ENCODE measurements at regions not wholly inside any gene's neighbourhood (a gene's known extent, or its start where the extent isn't known, plus 50 kb on each side); places are given as distances from the start of the nearest gene placed in this dataset.

- no peak for DNase-seq (ENCODE audit: low spot score in 2 of 2)
- TF ChIP-seq CTCF (IDR thresholded peaks at IDR 0.05) (no peak), EP300 (IDR thresholded peaks at IDR 0.05) (no peak), POLR2A (IDR thresholded peaks at IDR 0.05) (no peak), POLR2AphosphoS5 (IDR thresholded peaks at IDR 0.05) (no peak)
- H3K27me3 ChIP-seq = no peaks in the 10 kb centered on the region
- 67% methylated on average over 7 of the region's 7 CpGs for WGBS
- no peak overlapping the region for H3K4me3 ChIP-seq
- H3K36me3 ChIP-seq = no peaks in the 10 kb centered on the region
- H3K27ac ChIP-seq = no peak overlapping the region
- H3K4me1 ChIP-seq = no peaks in the 10 kb centered on the region
- no peaks in the 10 kb centered on the region for H3K9me3 ChIP-seq
Observed at GRCh38 chr16:73315645-73316044, 267.7 kb upstream of the ZFHX3 start.

GRCh38 chr16:73313950-73314349 is 266.0 kb upstream of the ZFHX3 start:
- Histone ChIP-seq H3K9me3 (no peaks in the 10 kb centered on the region), H3K4me1 (no peaks in the 10 kb centered on the region), H3K27ac (no peak overlapping the region), H3K27me3 (no peaks in the 10 kb centered on the region), H3K36me3 (no peaks in the 10 kb centered on the region), H3K4me3 (no peak overlapping the region)
- DNase-seq (ENCODE audit: low spot score in 2 of 2) = no peak
- TF ChIP-seq POLR2AphosphoS5 (IDR thresholded peaks at IDR 0.05) (no peak), CTCF (IDR thresholded peaks at IDR 0.05) (no peak), POLR2A (IDR thresholded peaks at IDR 0.05) (no peak)
- 95% methylated on average over 2 of the region's 2 CpGs for WGBS

- Histone ChIP-seq H3K4me3 (no peak overlapping the region), H3K27ac (no peak overlapping the region), H3K27me3 (no peaks in the 10 kb centered on the region), H3K36me3 (no peaks in the 10 kb centered on the region), H3K4me1 (no peaks in the 10 kb centered on the region), H3K9me3 (no peaks in the 10 kb centered on the region)
- no peak for TF ChIP-seq CTCF (IDR thresholded peaks at IDR 0.05)
- no peak for TF ChIP-seq POLR2AphosphoS5 (IDR thresholded peaks at IDR 0.05)
- no peak for TF ChIP-seq EP300 (IDR thresholded peaks at IDR 0.05)
- no peak for TF ChIP-seq POLR2A (IDR thresholded peaks at IDR 0.05)
- WGBS = 85% methylated on average over 10 of the region's 10 CpGs
- no peak for DNase-seq (ENCODE audit: low spot score in 2 of 2)
Observed at GRCh38 chr16:73311857-73312723, 264.2 kb upstream of the ZFHX3 start.

- no peak overlapping the region for H3K27ac ChIP-seq
- DNase-seq (ENCODE audit: low spot score in 2 of 2) = no peak
- peaks cover 12% of the 10 kb centered on the region for H3K27me3 ChIP-seq
- H3K36me3 ChIP-seq = no peaks in the 10 kb centered on the region
- TF ChIP-seq POLR2AphosphoS5 (IDR thresholded peaks at IDR 0.05) (no peak), EP300 (IDR thresholded peaks at IDR 0.05) (no peak), POLR2A (IDR thresholded peaks at IDR 0.05) (no peak), CTCF (IDR thresholded peaks at IDR 0.05) (no peak)
- no peaks in the 10 kb centered on the region for H3K4me1 ChIP-seq
- no peaks in the 10 kb centered on the region for H3K9me3 ChIP-seq
- H3K4me3 ChIP-seq = no peak overlapping the region
Observed at GRCh38 chr16:73308771-73309170, 260.8 kb upstream of the ZFHX3 start.

GRCh38 chr16:73306901-73307413 is 259.0 kb upstream of the ZFHX3 start:
- Histone ChIP-seq H3K27me3 (peaks cover 17% of the 10 kb centered on the region), H3K4me1 (no peaks in the 10 kb centered on the region), H3K9me3 (no peaks in the 10 kb centered on the region), H3K36me3 (no peaks in the 10 kb centered on the region), H3K4me3 (no peak overlapping the region), H3K27ac (no peak overlapping the region)
- no peak for DNase-seq (ENCODE audit: low spot score in 2 of 2)
- TF ChIP-seq POLR2AphosphoS5 (IDR thresholded peaks at IDR 0.05) (no peak), POLR2A (IDR thresholded peaks at IDR 0.05) (no peak), EP300 (IDR thresholded peaks at IDR 0.05) (no peak), CTCF (IDR thresholded peaks at IDR 0.05) (no peak)
- 28% methylated on average over 1 of the region's 1 CpG for WGBS

Measured in suprapubic skin (tissue), 4 donors.